IPS DF 4.7 (cell line): ENCODE measurements at regions not wholly inside any gene's neighbourhood (a gene's known extent, or its start where the extent isn't known, plus 50 kb on each side); places are given as distances from the start of the nearest gene placed in this dataset.
"Not testable (repeated sequence)": the region's sequence is repeated elsewhere in the genome, so short reads cannot be mapped to it uniquely, and the experiment has no call there.

ENCODE experiments used
- DNase-seq: peaks from one replicate; pipeline ENCODE4 v3.0.0-alpha.2; 2013; ENCODE audit warnings: low spot score; ENCODE audit errors: extremely low read depth

DNA sequence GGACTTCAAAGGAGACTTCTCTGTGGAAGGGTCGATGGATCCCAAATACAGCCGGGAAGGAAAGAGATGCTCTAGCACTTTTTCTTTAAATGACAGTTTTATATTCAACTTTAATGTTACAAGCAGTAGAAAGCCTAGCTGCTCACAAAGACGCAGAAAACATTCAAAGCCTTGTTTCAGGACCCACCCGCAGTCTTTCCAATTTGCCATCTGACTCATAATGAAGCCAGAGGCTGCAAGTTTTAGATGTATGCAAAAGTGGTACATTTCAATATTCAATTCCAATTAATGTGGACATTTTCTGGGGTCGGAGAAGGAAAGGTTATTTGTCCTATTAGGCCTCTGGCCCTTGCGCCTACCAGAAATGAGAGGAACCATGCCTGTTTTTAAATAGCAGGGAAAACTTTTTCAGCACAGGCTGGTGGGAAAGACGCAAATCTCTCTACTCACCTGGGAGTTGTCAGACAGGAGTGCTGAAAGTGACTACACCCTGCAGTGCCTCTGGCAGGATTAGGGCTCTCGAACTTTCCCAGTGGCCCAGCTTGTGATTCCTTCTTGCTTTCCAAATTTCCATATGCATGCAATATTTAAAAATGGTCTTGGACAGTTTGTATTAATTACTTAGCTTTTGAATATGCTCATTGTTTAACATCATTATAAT, 117.4 kb upstream of the MBNL1 start:
- DNase-seq = no peak

DNA sequence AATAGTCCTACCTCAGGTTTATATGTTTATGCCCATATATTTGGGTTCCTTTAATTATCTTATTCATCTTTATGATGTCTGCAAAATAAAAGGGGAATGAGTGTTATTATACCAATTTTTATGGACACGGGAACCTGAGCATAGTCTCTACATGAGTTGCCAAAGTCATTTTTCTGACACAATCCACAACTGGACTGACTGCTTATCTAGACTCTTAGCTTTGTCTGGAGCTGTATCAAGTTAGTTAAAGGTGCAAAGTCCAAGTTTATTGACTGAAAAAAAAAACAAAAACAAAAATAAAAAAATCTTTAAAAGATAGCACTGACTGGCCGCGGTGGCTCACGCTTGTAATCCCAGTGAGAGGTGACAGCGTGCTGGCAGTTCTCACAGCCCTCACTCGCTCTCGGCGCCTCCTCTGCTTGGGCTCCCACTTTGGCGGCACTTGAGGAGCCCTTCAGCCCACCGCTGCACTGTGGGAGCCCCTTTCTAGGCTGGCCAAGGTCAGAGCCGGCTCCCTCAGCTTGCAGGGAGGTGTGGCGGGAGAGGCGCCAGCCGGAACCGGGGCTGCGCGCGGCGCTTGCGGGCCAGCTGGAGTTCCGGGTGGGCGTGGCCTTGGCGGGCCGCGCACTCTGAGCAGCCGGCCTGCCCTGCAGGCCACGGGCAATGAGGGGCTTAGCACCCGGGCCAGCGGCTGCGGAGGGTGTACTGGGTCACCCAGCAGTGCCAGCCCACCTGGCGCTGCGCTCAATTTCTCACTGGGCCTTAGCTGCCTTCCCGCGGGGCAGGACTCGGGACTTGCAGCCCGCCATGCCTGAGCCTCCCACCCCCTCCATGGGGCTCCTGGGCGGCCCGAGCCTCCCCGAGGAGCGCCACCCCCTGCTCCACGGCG, 116.6 kb upstream of the MBNL1 start:
- DNase-seq = not testable (repeated sequence)

DNA sequence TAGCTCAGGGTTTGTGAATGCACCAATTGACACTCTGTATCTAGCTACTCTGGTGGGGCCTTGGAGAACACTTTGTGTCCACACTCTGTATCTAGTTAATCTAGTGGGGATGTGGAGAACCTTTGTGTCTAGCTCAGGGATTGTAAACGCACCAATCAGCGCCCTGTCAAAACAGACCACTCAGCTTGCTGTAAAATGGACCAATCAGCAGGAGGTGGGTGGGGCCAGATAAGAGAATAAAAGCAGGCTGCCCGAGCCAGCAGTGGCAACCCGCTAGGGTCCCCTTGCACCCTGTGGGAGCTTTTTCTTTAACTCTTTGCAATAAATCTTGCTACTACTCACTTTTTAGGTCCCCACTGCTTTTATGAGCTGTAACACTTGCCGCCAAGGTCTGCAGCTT, 115.6 kb upstream of the MBNL1 start:
- DNase-seq = not testable (repeated sequence)

DNA sequence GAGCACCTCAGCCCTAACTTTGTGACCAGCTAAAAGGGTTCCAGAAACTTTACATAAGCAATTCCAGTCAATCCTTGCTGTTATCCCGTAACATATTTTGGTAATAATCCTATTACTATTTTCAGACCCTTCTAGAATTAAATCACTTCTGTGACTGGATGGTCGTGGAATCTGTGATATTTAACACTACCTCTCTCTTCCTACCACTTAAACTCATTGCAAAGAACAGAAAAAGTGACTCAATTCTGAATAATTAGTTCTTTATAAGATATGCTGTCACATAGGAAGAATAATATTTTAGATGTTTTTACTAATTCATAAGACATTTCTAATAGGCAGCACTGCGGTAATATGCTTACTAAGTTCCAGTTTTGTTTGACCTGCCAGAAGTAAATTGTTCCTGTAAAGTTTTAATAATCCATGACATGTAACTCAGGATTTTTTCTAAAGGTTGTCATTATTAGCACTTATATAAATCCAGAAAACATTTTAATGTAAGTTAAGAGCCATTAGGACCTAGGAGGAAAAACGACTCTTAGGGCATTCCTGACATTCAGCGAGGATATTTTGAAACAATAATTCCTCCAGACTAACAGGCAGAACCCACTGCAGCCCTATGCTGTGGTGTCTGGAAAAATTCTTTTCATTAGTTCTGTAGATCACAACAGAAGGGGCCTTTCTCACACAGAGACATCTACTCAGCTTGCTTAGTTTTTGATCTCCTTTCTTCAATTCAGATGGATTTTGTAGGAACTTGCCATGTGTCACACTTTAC, 113.3 kb upstream of the MBNL1 start:
- no peak for DNase-seq

DNA sequence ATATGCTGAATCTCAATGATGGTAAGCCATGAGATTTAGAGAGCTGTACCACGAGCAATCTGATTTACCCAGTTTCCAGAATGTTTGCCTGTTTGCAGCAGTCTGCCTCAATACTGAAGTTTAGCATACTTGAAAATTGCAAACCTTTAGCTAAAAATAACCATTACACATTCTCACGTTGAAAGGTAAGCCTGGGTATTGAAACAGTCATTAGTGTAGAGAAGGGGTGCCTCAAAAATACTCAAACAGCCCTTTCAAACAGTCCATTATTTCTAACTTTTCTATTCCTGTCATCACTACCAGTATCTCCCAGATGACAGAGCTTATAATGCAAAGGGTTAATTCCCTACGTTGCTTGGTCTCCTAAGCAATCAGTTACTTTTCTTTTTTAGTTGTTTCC, 111.8 kb upstream of the MBNL1 start:
- no peak for DNase-seq

DNA sequence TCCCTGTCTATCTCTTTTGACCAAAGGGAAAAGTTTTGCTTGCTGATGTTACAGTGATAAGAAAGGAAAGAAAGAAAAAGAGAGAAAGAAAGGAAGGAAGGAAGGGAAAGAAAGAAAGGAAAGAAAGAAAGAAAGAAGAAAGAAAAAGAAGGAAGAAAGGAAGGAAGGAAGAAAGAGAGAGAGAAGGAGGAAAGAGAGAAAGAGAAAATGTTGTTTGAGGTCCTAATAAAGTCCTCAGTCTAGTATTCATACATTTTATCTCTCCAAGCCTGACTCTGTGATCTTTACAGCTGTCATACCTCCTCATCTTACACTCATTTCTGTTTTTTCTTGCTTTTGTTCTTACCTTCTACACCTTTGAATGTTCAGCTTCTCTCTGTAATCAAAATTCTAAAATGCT, 111.4 kb upstream of the MBNL1 start:
- no peak for DNase-seq

DNA sequence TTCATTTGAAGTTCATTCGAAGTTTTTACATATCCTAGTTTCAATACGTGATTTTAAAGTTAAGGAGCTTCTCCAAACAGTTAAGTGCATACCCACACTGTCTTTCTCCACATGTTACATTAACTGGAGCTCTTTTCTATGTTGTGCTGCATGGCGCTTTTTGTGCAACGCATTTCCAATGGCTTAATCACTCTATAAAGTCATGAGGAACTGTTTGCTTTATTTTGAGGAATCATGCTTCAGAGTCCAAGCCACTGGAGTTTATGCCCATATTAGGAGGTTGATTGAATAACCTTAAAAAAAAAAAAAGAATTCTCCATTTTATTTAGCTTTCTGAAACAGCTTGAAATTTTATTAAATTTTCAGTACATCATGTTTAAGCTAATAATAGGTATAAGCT, 109.4 kb upstream of the MBNL1 start:
- no peak for DNase-seq

DNA sequence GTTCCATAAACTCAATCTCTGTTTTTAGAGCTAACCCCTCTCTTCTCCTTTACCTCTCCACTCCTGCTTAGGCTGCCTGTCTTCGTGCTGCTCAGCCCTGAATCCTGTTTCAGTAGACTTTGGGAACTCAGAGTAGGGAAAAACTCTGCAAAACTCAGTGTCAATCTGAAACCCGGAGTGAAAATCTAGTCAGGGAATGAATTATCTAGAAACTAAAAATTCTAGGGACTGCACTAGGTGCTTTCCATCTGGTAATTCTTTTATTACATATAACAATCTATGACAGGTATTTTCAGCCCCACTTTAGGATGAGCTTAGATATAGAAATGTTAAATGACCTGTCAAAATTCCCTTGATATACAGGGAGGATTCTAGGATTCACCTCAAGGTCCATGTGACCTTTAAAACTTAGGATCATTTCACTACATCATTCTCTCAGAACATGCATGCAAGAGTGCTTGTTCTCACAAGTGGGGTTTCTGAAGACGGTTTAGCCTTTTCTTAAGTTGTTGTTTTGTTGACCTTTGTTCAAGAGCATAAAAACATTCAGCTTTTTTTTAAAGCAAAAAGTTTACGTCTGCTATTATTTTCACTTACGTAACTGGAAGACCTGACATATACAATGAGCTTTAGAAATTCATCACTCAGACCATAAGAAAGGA, 108.2 kb upstream of the MBNL1 start:
- DNase-seq = no peak

DNA sequence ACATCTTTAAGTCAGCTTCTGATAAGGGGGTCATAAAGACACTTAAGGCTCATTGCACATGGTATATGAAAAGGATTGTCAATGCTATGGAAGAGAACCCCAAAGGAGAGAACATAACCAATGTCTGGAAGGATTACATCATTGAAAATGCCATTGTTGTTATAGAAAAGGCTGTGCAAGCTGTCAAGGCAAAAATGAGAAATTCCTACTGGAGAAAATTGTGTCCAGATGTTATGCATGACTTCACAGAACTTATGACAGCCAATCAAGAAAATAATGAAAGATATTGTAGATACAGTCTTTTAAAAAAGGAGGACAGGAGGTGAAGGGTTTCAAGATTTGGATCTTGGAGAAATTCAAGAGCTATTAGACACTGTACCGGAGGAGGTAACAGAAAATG, 96.3 kb upstream of the MBNL1 start:
- no peak for DNase-seq

DNA sequence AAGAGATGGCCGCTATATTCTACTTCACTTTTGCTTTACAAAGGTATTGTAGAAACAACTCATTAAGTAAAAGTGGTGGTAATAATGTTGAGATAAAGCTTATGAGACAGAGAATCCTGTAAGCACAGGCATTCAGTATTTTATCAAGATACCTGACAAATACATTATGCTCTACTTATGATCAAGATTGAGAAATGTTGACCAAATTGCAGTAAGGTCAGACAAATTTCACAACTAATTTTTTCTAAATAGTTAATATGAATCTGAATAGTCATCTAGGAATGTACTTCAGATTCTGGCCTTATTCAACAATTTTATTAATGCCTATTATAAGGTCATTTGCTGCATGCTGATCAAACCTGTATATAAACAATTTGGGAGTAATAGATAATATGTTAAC, 95.1 kb upstream of the MBNL1 start:
- DNase-seq = no peak

DNA sequence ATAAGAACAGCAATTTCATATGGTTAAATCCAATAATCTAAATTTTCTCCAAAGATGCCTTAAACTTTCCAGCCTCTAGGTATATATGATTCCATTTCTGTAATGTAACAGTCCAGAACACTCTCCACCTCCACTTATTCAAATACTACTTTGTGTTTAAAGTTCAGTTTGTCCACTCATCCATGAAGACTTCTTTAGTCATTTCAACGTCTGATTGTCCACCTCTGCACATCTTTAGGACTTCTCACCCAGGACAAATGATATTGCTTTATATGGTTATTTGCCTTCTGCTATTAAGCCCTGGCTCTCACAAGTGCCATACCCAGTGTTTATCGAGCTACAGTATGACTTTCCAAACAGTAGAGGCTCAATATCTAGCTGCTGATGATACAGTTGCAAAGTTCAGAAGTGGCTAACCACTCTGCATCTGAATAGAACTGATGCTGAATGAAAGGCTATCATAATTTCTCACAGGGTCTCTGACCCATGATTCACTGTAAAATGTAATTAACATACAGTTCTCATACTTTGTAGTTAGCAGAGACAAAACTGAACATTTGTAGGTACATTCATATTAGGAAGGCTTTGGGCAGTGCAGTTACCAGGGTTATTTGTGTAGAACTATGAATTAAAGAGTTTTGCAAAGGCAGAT, 93.7 kb upstream of the MBNL1 start:
- no peak for DNase-seq

DNA sequence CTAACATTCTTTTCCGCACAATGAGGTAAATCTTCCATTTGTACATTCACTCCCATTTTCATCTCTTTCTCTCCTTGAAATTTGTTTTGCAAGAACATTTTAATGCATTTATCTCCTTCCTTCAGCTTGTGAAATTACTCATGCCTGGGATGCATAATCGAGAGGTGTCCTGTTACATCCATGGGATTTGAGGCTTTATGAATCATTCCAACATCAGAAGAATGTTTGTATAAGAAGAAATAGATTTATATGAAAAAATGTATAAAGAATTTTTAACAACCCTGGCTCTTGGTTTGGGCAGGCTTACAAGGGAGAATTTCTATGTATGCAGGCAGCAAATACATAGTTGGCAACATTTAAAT, 93.2 kb upstream of the MBNL1 start:
- no peak for DNase-seq

DNA sequence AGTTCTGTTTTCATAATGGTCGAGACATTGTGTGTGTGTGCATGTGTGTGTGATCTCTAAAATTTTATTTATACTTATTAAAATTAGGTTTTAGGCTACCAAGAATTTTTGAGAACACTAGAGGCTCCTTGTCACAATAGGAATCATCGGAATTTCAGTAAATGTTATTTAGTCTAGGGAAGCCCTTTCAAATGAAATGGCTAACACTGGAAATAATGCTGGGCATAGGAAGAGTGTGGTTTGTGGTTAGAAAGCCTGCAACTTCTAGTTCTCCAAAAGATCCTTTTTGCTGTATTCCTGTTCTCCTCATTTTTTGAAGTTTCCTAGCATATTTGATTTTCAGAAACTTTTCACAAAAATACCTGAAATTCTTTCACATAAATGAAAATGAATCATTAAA, 92.5 kb upstream of the MBNL1 start:
- DNase-seq = no peak

DNA sequence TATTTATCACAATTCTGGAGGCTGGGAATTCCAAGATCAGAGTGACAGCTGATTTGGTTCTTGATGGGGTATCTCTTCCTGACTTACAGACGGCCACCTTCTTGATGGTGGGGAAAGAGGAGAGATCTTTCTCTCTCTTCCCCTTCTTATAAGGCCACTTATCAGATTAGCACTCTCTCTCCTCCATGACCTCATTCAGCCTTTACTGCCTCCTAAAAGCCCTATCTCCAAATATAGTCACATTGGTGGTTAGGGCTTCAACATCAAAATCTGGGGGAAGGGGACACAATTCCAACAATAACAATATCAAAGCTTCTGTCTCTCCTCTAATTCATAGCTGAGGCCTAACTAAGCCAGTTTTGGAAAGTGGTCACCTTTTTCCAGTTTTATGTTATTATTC, 91.7 kb upstream of the MBNL1 start:
- no peak for DNase-seq

DNA sequence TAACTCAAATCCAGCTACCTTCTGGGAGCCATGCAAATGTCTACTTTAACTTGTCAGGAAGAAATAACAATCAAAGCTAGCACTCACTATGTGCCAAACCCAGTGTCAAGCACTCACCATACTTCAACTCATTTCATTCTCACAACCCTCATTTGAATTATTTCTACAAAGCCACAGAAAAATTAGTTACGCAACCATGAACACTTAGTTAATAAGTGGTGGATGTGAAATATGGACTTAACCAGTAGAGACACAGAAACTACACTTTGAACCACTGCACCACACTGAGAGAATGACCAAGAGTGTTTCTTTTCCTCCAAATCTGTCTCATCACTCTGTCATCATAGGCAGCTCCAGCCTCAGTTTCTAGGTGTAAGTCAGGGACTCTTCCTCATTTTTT, 91.0 kb upstream of the MBNL1 start:
- no peak for DNase-seq

DNA sequence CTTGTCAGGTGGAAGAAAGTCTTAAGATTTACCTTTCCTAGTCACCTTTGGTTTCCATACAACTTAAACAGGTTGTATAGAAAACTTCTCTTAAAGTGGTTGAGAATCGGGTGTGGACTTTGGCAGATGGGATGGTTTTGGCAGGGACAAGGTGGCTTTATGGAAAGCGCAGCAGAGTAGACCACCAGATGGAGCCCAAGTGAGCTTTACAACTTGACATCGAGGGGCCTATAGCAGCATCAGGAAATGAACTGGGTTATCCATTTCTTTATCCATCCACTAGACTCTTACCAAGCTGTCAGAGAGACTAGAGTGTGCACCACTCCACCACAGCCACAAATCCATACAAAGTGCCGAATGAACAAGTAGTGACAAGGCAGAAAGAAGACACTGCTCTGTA, 85.3 kb upstream of the MBNL1 start:
- peak; percentile 16 for DNase-seq

DNA sequence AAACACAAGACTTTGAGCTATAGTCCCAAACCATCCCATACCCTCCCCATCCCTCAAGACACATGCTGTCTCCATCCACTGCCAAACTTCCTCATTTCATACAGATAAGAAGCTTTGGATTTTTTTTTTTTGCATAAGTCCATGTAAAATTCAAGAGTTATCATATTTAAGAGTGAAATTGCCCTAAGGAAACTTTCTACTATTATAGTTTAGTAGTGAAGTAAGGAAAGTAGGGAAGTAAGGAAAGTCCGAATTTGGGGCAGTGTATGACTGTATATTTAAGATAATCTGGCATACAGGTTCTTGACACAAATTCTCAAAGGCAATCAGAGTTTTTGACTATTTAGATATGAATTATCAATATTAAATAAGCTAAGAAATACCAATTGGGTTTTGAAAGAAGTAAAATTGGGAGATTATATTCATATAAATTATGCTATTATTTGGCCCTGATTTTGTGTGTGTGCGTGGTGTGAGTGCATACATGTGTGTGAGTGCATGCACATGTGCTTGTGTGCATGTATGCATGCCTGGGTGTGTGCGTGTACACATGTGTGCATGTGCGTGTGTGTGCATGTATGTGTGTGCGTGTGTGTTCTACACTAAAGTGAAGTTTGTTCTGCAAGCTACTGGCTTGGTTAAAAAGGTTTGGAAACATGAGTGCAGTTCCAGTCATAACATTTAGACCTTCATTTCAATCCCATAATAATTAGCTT, 83.6 kb upstream of the MBNL1 start:
- no peak for DNase-seq

DNA sequence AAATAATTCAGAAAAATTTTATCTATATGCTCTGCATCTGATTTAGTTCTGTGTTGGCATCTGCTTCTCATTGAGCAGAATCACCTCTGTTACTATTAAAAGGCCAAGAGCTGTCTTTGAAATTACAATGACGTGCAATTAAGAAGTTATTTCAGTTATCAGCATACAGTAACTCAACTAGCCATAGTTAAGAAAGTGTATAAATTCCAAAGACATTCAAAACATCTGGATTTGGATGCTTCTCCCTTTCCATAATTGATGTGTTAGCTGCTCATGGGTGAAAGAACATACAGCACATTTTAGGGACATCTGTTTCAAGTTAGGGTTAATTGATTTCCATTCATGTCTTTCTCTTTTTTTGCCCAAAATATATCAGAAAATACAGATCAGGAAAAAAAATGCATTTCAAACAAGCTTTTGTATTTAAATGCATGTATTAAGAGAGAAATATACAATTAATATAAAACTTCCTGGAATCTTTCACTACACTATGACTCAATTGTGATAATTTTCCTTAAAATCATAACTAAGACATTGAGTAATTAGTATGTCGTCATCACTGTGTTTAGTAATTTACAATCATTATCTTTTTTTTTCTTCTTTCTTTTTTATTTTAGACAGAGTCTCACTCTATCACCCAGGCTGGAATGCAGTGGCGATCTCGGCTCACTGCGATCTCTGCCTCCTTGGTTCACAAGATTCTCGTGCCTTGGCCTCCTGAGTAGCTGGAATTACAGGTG, 82.7 kb upstream of the MBNL1 start:
- no peak for DNase-seq

DNA sequence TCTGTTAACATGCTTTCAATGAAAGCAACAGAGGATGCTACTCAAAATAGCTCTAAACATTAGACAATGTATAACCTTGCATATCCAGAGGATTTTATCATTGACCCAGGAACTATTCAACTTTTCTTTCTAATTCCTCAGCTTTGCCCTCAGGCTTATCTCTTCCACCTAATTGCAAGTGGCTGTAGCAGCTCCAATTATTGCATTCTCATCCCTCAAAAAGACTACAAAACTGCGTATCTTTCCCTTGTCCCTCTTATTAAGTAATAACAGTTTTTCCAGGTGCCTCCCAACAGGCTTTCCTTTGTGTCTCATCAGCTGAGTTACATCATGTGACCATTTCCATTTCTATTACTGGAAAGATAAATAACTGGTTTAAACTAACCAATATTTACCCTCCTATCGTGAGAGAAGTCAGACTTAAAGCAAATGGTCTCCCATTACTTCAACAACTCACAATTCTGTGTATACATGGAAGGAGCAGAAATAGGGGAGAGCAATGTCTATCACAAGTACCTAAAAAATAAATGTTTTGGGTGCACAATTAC, 78.0 kb upstream of the MBNL1 start:
- no peak for DNase-seq

DNA sequence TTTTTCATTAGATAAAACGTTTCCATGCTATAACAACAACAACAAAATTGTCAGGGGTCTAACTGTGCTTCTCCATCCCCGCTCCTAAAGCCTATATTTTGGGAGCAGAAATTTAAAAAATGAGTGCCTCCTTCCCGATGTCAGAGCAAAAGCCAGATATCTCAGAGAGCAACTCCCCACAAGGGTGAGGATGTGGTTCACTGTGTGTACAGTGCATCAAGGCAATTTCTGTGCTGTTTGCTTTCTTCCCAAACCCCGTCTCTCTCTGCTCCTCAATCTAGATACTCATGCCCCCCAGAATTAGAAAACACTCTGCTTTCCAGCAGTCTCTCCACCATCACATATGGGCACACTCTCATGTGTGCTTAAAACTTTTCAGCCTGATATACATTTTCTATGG, 76.7 kb upstream of the MBNL1 start:
- no peak for DNase-seq
